GM12875 (cell line): ENCODE measurements at regions not wholly inside any gene's neighbourhood (a gene's known extent, or its start where the extent isn't known, plus 50 kb on each side); places are given as distances from the start of the nearest gene placed in this dataset.
"Not testable (repeated sequence)": the region's sequence is repeated elsewhere in the genome, so short reads cannot be mapped to it uniquely, and the experiment has no call there.

Experiments
- H3K4me3 ChIP-seq: one replicate; pipeline ENCODE4 v1.5.1; 2011; ENCODE audit warnings: low read depth, low read length, control low read depth
- CTCF ChIP-seq: IDR thresholded peaks from 2 replicates; pipeline ENCODE4 v1.5.1; 2011; ENCODE audit warnings: low read depth, mild to moderate bottlenecking, control low read depth, inconsistent platforms, low read length, moderate library complexity, borderline replicate concordance; ENCODE audit not compliant: insufficient read depth

GRCh38 chr6:86609549-86610388 is 327.6 kb upstream of the HTR1E start:
- H3K4me3 ChIP-seq, result no peak overlapping the region
- TF ChIP-seq CTCF, result no peak

GRCh38 chr6:86603364-86603763 is 334.0 kb upstream of the HTR1E start:
- H3K4me3 ChIP-seq, result not testable (repeated sequence)

- not testable (repeated sequence) for H3K4me3 ChIP-seq
These were observed 335.2 kb upstream of the HTR1E start for GRCh38 chr6:86602093-86602492.

- H3K4me3 ChIP-seq, result not testable (repeated sequence)
These were observed 338.4 kb upstream of the HTR1E start for GRCh38 chr6:86598969-86599368.

- H3K4me3 ChIP-seq, result no peak overlapping the region
- TF ChIP-seq CTCF, result no peak
These were observed 341.7 kb upstream of the HTR1E start for GRCh38 chr6:86595641-86596040.

- no peak overlapping the region for H3K4me3 ChIP-seq
- no peak for TF ChIP-seq CTCF
These were observed 351.1 kb upstream of the HTR1E start for GRCh38 chr6:86586195-86586594.

- no peak for TF ChIP-seq CTCF
- no peak overlapping the region for H3K4me3 ChIP-seq
These were observed 355.5 kb upstream of the HTR1E start for GRCh38 chr6:86581833-86582232.

- no peak for TF ChIP-seq CTCF
- H3K4me3 ChIP-seq, result no peak overlapping the region
These were observed 374.1 kb upstream of the HTR1E start for GRCh38 chr6:86563197-86563596.

GRCh38 chr6:86558318-86558717 is 379.0 kb upstream of the HTR1E start:
- H3K4me3 ChIP-seq, result no peak overlapping the region
- no peak for TF ChIP-seq CTCF
